GM23338 (cell line): ENCODE measurements at regions not wholly inside any gene's neighbourhood (a gene's known extent, or its start where the extent isn't known, plus 50 kb on each side); places are given as distances from the start of the nearest gene placed in this dataset.

ENCODE experiments used
- ATAC-seq: fragments of 200-7000 bp; cut with Tn5 transposase; 3 replicates; pipeline ENCODE4 v1.9.1; 2020
- DNase-seq: peaks from one replicate; pipeline ENCODE4 v3.0.0-alpha.2; 2015; ENCODE audit warnings: low spot score
- H2AFZ ChIP-seq: fragments of 200-600 bp; sonication (generic); 2 replicates; pipeline ENCODE4 v1.8.0; 2016; ENCODE audit warnings: antibody characterized with exemption, mild to moderate bottlenecking, moderate library complexity
- H3F3A ChIP-seq: fragments of 200-600 bp; sonication (generic); replicated peaks from 2 replicates; pipeline ENCODE4 v1.8.0; 2017; ENCODE audit warnings: antibody characterized with exemption, mixed run types, low read depth
- H3K27ac ChIP-seq: fragments of 200-600 bp; sonication (generic); 2 replicates; pipeline ENCODE4 v1.6.1; 2016; ENCODE audit warnings: low read depth
- H3K27me3 ChIP-seq: fragments of 200-600 bp; sonication (generic); 2 replicates; pipeline ENCODE4 v1.8.0; 2016; ENCODE audit warnings: mild to moderate bottlenecking, mixed run types, moderate library complexity; ENCODE audit not compliant: insufficient read depth
- H3K36me3 ChIP-seq: fragments of 200-600 bp; sonication (generic); 2 replicates; pipeline ENCODE4 v1.8.0; 2016; ENCODE audit warnings: mild to moderate bottlenecking; ENCODE audit not compliant: insufficient read depth
- H3K4me1 ChIP-seq: fragments of 200-600 bp; sonication (generic); 2 replicates; pipeline ENCODE4 v1.8.0; 2016; ENCODE audit warnings: mild to moderate bottlenecking, moderate library complexity; ENCODE audit not compliant: insufficient read depth
- H3K4me2 ChIP-seq: fragments of 200-600 bp; sonication (generic); 2 replicates; pipeline ENCODE4 v1.7.1; 2017; ENCODE audit warnings: mixed run types
- H3K4me3 ChIP-seq: fragments of 200-600 bp; sonication (generic); 2 replicates; pipeline ENCODE4 v1.6.1; 2016; ENCODE audit warnings: mixed run types
- H3K79me2 ChIP-seq: fragments of 200-600 bp; sonication (generic); replicated peaks from 2 replicates; pipeline ENCODE4 v1.8.0; 2017; ENCODE audit warnings: mild to moderate bottlenecking; ENCODE audit not compliant: insufficient read depth
- H3K9me2 ChIP-seq: fragments of 200-600 bp; sonication (generic); 2 replicates; pipeline ENCODE4 v1.8.0; 2017; ENCODE audit not compliant: insufficient read depth
- H4K20me1 ChIP-seq: fragments of 200-600 bp; sonication (generic); replicated peaks from 2 replicates; pipeline ENCODE4 v1.8.0; 2017; ENCODE audit warnings: mild to moderate bottlenecking; ENCODE audit not compliant: insufficient read depth
- H3K27ac Mint-ChIP-seq: 2 replicates; pipeline ENCODE4 v1.8.0; 2020; ENCODE audit warnings: inconsistent platforms, mild to moderate bottlenecking, moderate library complexity, mixed read lengths
- H3K27me3 Mint-ChIP-seq: 3 replicates; pipeline ENCODE4 v1.8.0; 2022; ENCODE audit warnings: low read depth, mild to moderate bottlenecking, moderate library complexity, mixed read lengths, inconsistent platforms; ENCODE audit not compliant: insufficient read depth, poor library complexity
- H3K36me3 Mint-ChIP-seq: 3 replicates; pipeline ENCODE4 v1.8.0; 2021; ENCODE audit warnings: low read depth, mild to moderate bottlenecking, inconsistent platforms, moderate library complexity, mixed read lengths
- H3K4me1 Mint-ChIP-seq: 3 replicates; pipeline ENCODE4 v1.8.0; 2020; ENCODE audit warnings: mild to moderate bottlenecking, inconsistent platforms, mixed read lengths
- H3K4me3 Mint-ChIP-seq: 3 replicates; pipeline ENCODE4 v1.8.0; 2021; ENCODE audit warnings: moderate library complexity, mild to moderate bottlenecking, inconsistent platforms, mixed read lengths
- H3K9me3 Mint-ChIP-seq: 3 replicates; pipeline ENCODE4 v1.8.0; 2020; ENCODE audit warnings: moderate library complexity, mild to moderate bottlenecking, inconsistent platforms, mixed read lengths
- CREB1 ChIP-seq: fragments of 250-450 bp; sonication (Bioruptor Pico); IDR thresholded peaks from 2 replicates; pipeline ENCODE4 v1.5.0; 2020; ENCODE audit warnings: low read depth, mild to moderate bottlenecking, moderate library complexity
- EZH2 ChIP-seq: fragments of 200-600 bp; sonication (generic); IDR thresholded peaks from one replicate; pipeline ENCODE4 v1.8.0; 2017; ENCODE audit warnings: antibody characterized with exemption, mild to moderate bottlenecking, low read depth; ENCODE audit not compliant: unreplicated experiment
- EZH2phosphoT487 ChIP-seq: fragments of 200-600 bp; sonication (generic); IDR thresholded peaks from one replicate; pipeline ENCODE4 v1.8.1; 2018; ENCODE audit warnings: antibody characterized with exemption; ENCODE audit not compliant: unreplicated experiment
- JUNB ChIP-seq: IDR thresholded peaks from one replicate; pipeline ENCODE4 v1.6.1; 2016; ENCODE audit warnings: antibody characterized with exemption; ENCODE audit not compliant: unreplicated experiment
- NANOG ChIP-seq: IDR thresholded peaks from 2 replicates; pipeline ENCODE4 v1.6.1; 2016; ENCODE audit warnings: antibody characterized with exemption, borderline replicate concordance
- POLR2AphosphoS5 ChIP-seq: IDR thresholded peaks from 2 replicates; pipeline ENCODE4 v1.6.1; 2016; ENCODE audit warnings: antibody characterized with exemption, low read depth
- REST ChIP-seq: IDR thresholded peaks from one replicate; pipeline ENCODE4 v1.6.1; 2018; ENCODE audit warnings: antibody characterized with exemption; ENCODE audit not compliant: unreplicated experiment
- STAT1 ChIP-seq: IDR thresholded peaks from one replicate; pipeline ENCODE4 v1.6.1; 2016; ENCODE audit warnings: antibody characterized with exemption; ENCODE audit not compliant: unreplicated experiment
- ZNF114 ChIP-seq: fragments of 250-450 bp; sonication (Bioruptor Pico); IDR thresholded peaks from 2 replicates; pipeline ENCODE4 v1.5.0; 2020; ENCODE audit warnings: mild to moderate bottlenecking, moderate library complexity
- ZNF331 ChIP-seq: fragments of 250-450 bp; sonication (Bioruptor Pico); IDR thresholded peaks from 2 replicates; pipeline ENCODE4 v1.5.0; 2020; ENCODE audit warnings: low read depth, mild to moderate bottlenecking, moderate library complexity
- TF ChIP-seq, protein P1 (sequence below), 2 experiments: fragments of 200-600 bp in 1 of 2; sonication (generic) in 1 of 2; conservative IDR thresholded peaks; 2 replicates each; pipeline versions ENCODE4 v1.5.1 to v1.6.1; 2016 to 2017; ENCODE audit warnings: antibody characterized with exemption in 2 of 2, low read depth in 2 of 2, mild to moderate bottlenecking in 2 of 2, moderate library complexity in 1 of 2
- TF ChIP-seq, protein P2 (sequence below): fragments of 250-450 bp; sonication (Bioruptor Pico); IDR thresholded peaks from 2 replicates; pipeline ENCODE4 v1.5.0; 2020; ENCODE audit warnings: mild to moderate bottlenecking, moderate library complexity
- TF ChIP-seq, protein P3 (sequence below): IDR thresholded peaks from 2 replicates; pipeline ENCODE4 v1.6.1; 2016; ENCODE audit warnings: antibody characterized with exemption

- no peaks in the 10 kb centered on the region for H3K27me3 ChIP-seq
- TF ChIP-seq EZH2phosphoT487: no peak
- no peak for TF ChIP-seq STAT1
- TF ChIP-seq, protein P1, sequence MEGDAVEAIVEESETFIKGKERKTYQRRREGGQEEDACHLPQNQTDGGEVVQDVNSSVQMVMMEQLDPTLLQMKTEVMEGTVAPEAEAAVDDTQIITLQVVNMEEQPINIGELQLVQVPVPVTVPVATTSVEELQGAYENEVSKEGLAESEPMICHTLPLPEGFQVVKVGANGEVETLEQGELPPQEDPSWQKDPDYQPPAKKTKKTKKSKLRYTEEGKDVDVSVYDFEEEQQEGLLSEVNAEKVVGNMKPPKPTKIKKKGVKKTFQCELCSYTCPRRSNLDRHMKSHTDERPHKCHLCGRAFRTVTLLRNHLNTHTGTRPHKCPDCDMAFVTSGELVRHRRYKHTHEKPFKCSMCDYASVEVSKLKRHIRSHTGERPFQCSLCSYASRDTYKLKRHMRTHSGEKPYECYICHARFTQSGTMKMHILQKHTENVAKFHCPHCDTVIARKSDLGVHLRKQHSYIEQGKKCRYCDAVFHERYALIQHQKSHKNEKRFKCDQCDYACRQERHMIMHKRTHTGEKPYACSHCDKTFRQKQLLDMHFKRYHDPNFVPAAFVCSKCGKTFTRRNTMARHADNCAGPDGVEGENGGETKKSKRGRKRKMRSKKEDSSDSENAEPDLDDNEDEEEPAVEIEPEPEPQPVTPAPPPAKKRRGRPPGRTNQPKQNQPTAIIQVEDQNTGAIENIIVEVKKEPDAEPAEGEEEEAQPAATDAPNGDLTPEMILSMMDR (conservative IDR thresholded peaks at IDR 0.05; ENCODE audit: low read depth in 2 of 2): no peak
- no peak for TF ChIP-seq CREB1 (CRISPR knock-in tag)
- TF ChIP-seq JUNB: no peak
- TF ChIP-seq ZNF114 (CRISPR knock-in tag): no peak
- TF ChIP-seq REST: no peak
- TF ChIP-seq, protein P2, sequence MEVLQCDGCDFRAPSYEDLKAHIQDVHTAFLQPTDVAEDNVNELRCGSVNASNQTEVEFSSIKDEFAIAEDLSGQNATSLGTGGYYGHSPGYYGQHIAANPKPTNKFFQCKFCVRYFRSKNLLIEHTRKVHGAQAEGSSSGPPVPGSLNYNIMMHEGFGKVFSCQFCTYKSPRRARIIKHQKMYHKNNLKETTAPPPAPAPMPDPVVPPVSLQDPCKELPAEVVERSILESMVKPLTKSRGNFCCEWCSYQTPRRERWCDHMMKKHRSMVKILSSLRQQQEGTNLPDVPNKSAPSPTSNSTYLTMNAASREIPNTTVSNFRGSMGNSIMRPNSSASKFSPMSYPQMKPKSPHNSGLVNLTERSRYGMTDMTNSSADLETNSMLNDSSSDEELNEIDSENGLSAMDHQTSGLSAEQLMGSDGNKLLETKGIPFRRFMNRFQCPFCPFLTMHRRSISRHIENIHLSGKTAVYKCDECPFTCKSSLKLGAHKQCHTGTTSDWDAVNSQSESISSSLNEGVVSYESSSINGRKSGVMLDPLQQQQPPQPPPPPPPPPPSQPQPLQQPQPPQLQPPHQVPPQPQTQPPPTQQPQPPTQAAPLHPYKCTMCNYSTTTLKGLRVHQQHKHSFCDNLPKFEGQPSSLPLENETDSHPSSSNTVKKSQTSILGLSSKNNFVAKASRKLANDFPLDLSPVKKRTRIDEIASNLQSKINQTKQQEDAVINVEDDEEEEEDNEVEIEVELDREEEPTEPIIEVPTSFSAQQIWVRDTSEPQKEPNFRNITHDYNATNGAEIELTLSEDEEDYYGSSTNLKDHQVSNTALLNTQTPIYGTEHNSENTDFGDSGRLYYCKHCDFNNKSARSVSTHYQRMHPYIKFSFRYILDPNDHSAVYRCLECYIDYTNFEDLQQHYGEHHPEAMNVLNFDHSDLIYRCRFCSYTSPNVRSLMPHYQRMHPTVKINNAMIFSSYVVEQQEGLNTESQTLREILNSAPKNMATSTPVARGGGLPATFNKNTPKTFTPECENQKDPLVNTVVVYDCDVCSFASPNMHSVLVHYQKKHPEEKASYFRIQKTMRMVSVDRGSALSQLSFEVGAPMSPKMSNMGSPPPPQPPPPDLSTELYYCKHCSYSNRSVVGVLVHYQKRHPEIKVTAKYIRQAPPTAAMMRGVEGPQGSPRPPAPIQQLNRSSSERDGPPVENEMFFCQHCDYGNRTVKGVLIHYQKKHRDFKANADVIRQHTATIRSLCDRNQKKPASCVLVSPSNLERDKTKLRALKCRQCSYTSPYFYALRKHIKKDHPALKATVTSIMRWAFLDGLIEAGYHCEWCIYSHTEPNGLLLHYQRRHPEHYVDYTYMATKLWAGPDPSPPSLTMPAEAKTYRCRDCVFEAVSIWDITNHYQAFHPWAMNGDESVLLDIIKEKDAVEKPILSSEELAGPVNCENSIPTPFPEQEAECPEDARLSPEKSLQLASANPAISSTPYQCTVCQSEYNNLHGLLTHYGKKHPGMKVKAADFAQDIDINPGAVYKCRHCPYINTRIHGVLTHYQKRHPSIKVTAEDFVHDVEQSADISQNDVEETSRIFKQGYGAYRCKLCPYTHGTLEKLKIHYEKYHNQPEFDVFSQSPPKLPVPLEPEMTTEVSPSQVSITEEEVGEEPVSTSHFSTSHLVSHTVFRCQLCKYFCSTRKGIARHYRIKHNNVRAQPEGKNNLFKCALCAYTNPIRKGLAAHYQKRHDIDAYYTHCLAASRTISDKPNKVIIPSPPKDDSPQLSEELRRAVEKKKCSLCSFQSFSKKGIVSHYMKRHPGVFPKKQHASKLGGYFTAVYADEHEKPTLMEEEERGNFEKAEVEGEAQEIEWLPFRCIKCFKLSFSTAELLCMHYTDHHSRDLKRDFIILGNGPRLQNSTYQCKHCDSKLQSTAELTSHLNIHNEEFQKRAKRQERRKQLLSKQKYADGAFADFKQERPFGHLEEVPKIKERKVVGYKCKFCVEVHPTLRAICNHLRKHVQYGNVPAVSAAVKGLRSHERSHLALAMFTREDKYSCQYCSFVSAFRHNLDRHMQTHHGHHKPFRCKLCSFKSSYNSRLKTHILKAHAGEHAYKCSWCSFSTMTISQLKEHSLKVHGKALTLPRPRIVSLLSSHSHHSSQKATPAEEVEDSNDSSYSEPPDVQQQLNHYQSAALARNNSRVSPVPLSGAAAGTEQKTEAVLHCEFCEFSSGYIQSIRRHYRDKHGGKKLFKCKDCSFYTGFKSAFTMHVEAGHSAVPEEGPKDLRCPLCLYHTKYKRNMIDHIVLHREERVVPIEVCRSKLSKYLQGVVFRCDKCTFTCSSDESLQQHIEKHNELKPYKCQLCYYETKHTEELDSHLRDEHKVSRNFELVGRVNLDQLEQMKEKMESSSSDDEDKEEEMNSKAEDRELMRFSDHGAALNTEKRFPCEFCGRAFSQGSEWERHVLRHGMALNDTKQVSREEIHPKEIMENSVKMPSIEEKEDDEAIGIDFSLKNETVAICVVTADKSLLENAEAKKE: no peak
- TF ChIP-seq ZNF331 (CRISPR knock-in tag): no peak
- TF ChIP-seq POLR2AphosphoS5: no peak
- no peak for TF ChIP-seq NANOG
- TF ChIP-seq, protein P3, sequence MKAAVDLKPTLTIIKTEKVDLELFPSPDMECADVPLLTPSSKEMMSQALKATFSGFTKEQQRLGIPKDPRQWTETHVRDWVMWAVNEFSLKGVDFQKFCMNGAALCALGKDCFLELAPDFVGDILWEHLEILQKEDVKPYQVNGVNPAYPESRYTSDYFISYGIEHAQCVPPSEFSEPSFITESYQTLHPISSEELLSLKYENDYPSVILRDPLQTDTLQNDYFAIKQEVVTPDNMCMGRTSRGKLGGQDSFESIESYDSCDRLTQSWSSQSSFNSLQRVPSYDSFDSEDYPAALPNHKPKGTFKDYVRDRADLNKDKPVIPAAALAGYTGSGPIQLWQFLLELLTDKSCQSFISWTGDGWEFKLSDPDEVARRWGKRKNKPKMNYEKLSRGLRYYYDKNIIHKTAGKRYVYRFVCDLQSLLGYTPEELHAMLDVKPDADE: no peak
- no peak for TF ChIP-seq EZH2
- H3K27me3 Mint-ChIP-seq: peaks cover 18% of the 10 kb centered on the region
Measured at GRCh38 chr20:50272030-50272723, 81.5 kb downstream of the CEBPB start.

More at GRCh38 chr20:50272030-50272723, 81.5 kb downstream of the CEBPB start:
- Histone ChIP-seq H3K79me2 (no peaks in the 10 kb centered on the region), H3K36me3 (no peaks in the 10 kb centered on the region), H3K9me2 (no peaks in the 10 kb centered on the region), H3K4me3 (no peak overlapping the region), H3K27ac (no peak overlapping the region), H3K4me2 (no peak overlapping the region), H4K20me1 (no peaks in the 10 kb centered on the region), H2AFZ (no peak overlapping the region), H3K4me1 (peaks cover 5% of the 10 kb centered on the region; the same call in 1 of the 2 replicates), H3F3A (no peaks in the 10 kb centered on the region)
- Mint-ChIP-seq H3K36me3 (no peaks in the 10 kb centered on the region), H3K27ac (no peak overlapping the region), H3K4me1 (peaks cover 12% of the 10 kb centered on the region), H3K4me3 (no peak overlapping the region), H3K9me3 (no peaks in the 10 kb centered on the region)
- ATAC-seq: no peak
- DNase-seq: no peak
